Nucleus accumbens (tissue), 56 donors: ENCODE measurements at regions not wholly inside any gene's neighbourhood (a gene's known extent, or its start where the extent isn't known, plus 50 kb on each side); places are given as distances from the start of the nearest gene placed in this dataset.
"Not testable (repeated sequence)": the region's sequence is repeated elsewhere in the genome, so short reads cannot be mapped to it uniquely, and the experiment has no call there.

Experiments used
- DNase-seq, 56 donors: peaks; one replicate each; lab custom pipeline; 2025; lab: John Stamatoyannopoulos, UW

DNA sequence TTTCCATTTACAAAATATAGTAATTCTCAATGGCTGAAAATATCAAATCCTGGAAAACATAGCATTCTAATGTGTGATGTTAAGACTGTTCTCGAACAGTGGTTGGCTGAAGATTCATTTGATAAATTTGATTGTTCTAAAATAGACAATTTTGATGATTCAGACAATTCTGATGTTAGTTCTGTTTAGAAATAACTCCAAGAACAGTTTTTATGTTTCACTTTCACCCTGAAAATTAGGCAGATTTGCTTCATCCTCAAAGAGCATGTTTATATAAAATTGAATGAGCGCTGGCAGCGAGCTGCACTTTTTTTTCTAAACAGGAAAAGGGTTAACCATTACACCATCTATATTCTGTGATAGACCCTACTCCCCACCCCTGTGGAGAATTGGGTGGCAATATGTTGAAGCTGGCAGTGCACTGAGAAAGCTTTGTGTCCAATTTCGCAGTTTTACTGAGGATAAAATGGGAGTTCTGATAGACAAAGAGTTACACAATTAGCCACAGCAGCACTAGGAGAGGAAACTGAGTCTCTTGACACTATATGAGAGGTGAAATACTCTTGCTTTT, 69.6 kb upstream of the TMED7 start:
- DNase-seq: no peak

DNA sequence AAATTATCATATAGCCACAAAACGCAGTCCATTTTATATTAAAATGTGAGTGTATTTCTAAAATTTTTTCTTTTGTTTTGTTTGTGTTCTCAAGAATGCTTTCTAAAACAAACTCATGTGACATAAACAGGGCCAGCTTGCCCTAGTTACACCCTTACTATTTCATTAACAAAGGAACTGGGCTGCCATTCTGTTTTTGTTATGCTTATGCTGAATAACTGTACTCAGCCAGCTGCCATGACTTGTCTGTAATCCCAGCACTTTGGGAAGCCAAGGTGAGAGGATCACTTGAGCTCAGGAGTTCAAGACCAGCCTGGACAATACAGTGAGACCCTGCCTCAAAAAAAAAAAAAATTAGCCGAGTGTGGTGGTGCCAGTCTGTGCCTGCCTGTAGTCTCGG, 66.0 kb upstream of the TMED7 start:
- not testable (repeated sequence) for DNase-seq

DNA sequence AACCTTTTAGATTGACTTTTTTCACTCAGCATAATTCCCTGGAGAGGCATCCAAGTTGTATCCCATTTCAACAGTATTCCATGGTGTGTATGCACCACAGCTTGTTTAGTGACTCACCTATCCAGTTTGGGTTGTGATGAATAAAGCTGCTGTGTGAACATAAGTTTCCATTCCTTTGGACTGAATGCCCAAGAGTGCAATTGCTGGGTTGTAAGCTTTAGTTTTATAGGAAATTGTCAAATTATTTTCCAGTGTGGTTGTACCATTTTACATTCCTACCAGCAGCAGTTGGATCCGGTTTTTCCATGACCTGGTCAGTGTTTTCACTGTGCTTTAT, 60.9 kb upstream of the TMED7 start:
- DNase-seq: no peak

DNA sequence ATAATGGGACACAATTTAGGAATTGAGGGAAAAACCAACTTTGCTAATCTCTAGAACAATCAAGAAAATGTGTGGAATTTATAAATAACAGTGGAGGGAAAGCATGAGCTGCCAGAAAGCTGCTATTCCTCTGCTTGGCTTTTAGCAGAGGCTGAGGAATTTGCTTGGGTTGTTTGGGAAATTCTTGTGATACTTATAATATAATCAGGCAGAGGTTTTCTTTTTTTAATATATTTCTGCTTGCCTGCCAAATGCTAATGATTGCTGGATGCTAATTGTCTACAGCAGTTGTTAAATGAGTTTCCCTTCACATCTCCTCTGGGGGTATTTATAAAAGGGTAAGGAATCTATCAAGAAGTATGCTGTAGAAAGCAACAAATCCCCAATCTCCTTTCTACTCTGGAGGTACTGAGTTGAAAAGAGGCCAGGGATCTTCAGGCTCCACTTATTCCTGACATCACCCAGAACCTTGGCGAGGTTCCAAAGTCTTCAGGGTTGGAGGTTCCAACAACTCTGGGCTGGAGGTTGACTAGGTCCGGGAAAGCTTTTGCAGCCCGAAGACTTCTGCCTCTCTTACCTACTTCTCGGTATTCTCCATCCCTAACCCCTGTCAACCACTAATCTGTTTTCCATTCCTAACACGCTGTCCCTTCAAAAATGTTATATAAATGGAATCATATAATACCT, 60.4 kb upstream of the TMED7 start:
- no peak for DNase-seq

DNA sequence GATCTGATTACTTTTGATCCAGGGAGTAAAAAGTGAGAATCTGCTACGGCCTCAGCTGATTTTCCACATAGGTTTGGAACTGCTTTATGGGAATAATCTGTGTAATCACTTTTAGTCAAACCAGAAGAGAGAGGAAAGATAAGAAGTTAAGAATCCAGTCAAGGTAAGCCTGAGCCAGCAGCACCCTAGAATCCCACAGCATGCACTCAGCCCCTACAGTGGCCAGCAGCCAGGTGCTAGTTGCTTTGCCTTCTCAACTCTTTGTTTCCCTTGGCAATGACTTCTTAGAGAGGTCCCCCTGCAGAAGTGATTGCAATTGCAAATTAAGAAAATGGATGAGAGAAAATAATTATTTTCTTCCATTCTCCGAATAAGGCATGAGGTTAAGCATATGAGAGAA, 59.7 kb upstream of the TMED7 start:
- DNase-seq: no peak

DNA sequence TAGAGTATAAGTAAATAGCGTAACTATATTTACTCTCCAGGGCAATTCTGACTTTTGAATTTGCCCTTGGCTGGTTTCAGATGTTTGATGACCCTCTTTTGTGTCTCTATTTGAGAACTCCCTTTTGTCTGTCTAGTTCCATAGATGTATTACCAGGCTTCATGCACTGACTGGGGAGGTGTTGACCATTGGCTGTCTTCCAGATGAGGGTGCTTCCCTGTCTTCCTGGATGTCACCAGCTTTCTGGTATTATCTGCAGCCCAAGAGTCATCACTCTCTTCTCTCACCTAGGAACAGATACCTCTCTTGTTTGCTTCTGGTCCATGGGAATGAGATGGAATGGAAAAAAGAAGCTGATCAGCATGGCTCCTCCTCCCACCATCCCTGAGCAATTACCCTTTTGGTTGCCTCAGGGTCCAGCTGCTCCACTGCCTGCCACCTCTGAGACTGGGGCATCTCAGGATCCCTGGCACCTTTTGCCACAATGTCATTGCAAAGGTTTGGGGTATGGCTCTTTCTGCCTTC, 58.7 kb upstream of the TMED7 start:
- no peak for DNase-seq

DNA sequence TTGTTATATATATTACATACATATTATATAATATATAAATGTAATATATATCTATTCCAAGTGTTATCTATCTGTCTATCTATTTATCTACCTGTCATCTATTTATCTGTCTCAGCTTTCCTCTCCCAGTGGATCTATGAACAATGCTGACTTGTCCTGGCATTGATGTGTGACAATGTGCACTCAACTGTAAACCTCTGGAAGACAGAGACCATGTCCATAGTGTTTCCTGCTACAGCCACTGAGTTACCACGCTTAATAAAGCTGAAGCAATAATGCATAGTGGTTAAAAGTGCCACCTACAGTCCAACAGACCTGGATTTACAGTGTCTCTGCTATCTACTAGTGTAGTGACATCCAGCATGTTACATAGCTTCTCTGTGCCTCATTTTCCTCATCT, 57.2 kb upstream of the TMED7 start:
- no peak for DNase-seq
